HG03064 (cell line): ENCODE measurements at regions not wholly inside any gene's neighbourhood (a gene's known extent, or its start where the extent isn't known, plus 50 kb on each side); places are given as distances from the start of the nearest gene placed in this dataset.
"Not testable (repeated sequence)": the region's sequence is repeated elsewhere in the genome, so short reads cannot be mapped to it uniquely, and the experiment has no call there.

Source experiments
- ATAC-seq: cut with Tn5 transposase; IDR thresholded peaks from one replicate; pipeline ENCODE4 v1.9.1; 2021; ENCODE audit warnings: low read depth; ENCODE audit not compliant: unreplicated experiment

DNA sequence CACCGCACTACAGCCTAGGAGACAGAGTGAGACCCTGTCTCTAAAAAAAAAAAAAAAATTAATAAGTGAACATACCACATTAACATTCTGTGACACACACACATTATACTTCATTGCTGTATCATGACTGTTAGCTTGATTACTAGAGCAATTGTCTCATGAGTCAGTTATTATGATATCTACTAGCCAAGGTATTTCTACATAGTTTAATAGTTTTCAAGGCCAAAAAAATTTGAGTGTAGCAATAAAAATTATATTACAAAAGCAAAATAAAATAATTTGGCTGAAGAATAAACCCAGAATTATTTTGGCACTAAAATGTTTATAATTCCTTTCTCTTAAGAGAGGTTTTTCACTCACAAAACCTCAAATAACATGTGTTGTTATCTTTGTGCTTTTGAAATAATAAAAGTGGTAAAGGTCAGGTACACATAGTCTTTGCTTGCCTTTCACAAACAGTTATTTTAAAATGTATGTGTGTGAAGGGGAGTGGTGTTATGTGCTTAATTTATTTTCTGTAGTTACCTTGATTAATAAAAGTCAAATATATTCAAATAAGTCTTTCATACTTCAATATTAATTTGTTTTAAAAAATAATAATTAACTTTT lies 136.9 kb upstream of the SPOPL start:
- ATAC-seq = no peak

DNA sequence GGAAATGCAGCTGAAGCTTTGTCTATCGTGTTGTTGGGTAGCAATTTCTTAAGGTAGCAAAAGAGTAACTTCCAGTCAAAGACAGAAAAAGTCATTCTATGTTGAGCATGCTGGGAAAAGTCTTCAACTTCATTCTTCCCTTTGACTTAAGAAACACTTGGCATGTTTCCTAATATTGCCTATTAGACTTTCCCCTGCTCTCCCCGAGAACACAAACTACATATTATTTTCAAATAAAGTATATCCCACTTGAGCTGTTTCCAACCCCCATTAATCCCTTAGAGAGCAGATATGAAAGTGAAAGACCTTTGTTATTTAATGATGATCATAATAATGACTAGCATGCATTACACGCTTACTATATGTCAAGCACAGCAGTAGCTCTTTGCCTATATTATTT lies 136.0 kb upstream of the SPOPL start:
- no peak for ATAC-seq

DNA sequence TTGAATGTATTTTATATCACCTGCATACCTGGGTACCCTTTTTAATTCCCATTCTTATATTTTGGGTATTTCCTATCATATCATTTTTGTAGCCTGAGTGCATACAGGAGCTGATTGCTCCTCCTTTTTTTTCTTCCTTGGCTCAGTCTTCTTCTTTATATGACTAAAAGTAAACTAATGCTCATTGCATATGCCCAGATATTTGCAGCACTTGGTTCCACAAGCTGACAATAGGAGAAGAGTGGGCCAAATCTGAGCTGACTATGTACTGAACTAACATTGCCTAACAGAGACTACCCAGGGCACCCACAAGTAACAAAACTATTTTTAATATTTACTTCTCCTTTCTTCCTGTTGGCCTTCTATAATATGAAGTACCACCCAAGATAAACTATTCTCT lies 131.7 kb upstream of the SPOPL start:
- no peak for ATAC-seq

DNA sequence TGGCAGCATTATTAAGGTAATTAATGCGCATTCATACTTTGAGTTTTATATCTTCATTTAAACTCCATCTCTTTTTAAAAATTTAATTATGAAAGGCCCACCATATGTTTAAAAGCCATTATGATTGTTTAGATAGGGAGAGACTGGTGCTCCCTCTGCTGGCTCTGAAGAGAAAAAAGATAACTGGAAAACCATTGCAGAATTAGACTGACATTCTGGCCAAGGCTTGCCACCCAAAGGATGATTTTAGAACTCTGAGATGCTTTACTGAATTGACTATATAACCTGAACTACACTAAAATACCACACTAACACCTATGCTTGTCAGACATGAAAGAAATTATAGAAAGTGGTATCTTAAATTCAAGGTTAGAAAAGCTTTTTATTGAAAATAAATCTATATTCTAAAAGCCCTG lies 127.6 kb upstream of the SPOPL start:
- ATAC-seq = no peak

DNA sequence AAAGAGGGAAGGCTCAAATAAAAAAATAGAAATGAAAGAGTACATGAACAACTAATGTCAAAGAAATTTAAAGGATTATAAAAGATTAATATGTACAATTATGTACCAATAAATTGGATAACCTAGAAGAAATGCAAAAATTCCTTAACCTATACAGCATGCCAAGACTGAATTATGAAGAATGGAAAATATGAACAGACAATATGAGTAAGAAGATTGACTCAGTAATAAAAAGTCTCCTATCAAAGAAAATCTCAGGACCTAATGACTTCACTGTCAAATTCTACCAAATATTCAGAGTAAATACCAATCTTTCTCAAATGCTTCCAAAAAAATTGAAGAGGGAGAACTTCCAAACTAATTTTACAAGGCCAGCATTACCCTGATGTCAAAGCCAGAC lies 120.2 kb upstream of the SPOPL start:
- ATAC-seq = no peak

DNA sequence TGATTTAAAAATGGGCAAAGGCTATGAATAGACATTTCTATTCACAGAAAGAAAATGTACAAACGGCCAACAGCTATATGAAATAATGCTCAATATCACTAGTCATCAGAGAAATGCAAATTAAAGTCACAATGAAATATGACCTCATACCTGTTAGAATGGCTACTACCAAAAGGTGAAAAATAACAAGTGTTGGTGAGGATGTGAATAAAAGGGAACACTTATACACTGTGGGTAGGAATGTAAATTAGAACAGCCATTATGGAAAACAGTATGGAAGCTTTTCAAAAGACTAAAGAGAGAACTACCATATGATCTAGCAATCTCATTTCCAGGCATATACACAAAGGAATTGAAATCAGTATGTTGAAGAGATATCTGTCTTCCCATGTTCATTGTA lies 118.9 kb upstream of the SPOPL start:
- ATAC-seq = no peak

DNA sequence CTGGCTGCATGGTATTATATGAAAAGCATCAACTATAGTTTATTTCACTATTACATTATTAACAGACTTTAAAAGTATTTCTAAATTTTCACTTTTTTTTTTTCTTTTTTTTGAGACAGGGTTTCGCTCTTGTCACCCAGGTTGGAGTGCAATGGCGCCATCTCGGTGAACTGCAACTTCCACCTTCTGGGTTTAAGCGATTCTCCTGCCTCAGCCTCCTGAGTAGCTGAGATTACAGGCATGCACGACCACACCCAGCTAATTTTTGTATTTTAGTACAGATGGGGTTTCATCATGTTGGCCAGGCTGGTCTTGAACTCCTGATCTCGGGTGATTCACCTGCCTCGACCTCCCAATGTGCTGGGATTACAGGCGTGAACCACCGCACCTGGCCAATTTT lies 115.4 kb upstream of the SPOPL start:
- not testable (repeated sequence) for ATAC-seq

DNA sequence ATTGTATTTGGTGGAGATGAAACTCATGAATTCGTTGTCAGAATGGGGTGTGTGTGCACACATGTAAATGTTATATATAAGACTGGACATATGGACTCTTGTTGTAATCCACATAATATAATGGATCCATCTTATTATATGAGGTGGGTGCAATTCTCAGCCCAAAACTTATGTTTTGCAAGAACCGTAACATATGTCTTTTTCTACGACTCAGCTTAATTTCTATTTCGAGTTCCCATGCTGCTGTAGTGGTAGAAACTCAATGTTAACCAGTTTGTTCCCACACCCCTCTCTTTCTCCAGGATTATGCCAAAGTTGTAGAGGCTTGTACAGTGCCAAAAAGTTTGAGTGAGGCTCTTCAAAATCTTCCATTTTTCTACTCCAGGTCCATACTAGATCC lies 112.5 kb upstream of the SPOPL start:
- ATAC-seq = no peak

DNA sequence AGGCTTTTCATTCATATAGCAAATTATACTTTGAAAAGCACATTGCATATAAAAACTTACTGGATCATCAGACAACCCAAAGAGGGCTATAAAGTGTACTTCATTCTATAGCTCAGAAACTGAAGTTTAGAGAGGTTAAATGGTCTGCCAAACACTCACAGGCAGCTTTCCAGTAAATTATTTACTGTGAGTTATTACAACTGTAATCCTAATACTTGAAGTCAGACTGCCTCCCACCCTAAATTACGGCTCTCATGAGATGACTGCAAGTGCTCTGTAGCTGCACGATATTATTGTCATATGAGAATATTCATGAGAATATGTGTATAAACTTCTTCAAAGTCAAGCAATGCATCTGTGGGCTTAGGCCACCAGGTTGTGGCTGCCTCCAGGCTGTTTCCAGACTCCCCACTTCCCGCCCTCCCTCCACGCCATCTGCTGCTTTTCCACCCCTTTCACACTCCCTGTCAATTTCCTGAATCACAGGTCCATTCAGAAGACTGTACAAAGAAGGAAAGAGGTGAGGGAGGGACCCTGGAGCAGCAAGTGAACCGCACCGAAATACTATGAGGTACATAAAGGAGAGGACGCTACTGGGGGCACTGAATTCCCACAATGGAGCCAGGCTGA lies 111.1 kb upstream of the SPOPL start:
- ATAC-seq = no peak

DNA sequence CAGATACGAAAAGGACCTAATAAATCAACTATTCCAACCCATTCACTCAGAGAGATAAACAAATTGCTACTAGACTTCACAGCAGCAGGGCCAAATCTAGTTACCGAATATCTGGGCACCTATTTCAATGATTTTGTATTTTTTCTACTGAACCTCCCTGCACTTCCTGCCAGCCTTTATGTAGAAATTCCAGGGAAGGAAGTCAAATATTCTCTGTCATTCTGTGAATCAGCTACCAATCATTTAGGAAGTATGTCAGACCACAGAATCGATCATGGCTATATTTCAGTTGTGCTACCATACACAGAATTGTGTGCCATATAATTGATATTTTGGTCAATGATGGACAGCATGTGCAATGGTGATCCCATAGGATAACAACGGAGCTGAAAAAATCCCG lies 109.6 kb upstream of the SPOPL start:
- ATAC-seq = no peak

DNA sequence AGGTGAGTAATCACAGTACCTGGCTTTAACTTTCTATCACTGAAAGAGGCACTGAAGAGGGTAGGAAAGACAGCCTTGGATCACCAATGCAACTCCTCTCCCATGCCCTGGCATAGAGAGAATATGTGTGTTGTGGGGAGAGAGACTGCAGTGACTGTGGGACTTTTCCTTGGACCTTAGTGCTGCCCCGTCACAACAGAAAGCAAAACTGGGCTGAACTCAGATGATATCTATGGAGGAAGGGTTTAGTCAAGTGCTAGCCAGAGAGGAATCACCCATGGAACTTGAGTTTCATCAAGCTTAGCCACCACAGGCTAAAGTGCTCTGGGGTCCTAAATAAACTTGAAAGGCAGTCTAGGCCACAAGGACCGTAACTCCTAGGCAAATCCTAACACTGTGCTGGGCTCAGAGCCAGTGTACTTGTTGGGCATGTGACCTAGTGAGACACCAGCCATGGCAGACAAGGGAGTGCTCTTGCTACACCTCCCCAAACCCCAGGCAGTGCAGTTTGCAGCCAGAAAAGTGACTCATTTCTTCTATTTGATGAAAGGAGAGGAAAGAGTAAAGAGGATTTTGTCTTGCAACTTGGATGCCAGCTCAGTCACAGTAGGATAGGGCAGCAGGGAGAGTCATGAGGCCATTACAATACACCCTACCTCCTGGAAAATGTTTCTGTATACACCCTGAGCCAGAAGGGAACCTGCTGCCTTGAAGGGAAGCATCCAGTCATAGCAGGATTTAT lies 105.8 kb upstream of the SPOPL start:
- ATAC-seq = no peak

DNA sequence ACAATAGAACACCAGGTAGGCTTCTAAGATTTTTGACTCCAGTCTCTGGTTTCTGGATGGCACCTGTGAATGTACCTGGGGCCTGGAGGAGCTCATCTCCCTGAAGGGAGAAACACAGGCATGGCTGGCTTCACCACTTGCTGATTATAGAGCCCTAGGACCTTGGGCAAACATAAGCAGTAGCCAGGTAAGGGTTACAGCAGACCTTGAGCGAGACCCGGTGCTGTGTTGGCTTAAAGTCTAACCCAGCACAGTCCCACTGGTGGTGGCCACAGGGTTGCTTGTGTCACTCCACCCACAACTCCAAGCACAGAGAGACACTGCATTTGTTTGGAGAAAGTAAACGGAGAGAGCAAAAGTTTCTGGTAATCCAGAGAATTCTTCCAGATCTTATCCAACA lies 104.7 kb upstream of the SPOPL start:
- no peak for ATAC-seq

DNA sequence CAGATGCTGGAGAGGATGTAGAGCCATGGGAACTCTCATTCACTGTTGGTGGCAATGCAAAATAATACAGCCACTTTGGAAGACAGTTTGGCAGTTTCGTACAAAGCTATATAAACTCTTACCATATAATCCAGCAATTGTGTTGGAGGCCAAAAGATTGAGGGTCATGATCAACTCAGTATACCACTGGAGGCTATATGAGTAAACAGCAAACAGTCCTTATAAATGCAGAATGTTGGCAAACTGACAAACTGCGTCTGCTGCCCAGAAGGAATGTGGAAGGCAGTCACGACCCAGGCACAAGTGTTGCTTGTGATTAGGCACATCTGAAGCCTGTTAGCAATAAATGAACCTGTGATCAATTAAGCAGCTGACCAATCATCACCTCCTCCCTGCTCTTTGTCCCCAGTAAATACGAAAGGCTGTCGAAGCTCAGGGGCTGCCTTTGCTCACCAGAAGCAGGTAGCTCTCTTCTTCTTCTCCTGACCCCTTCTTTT lies 98.1 kb upstream of the SPOPL start:
- no peak for ATAC-seq

DNA sequence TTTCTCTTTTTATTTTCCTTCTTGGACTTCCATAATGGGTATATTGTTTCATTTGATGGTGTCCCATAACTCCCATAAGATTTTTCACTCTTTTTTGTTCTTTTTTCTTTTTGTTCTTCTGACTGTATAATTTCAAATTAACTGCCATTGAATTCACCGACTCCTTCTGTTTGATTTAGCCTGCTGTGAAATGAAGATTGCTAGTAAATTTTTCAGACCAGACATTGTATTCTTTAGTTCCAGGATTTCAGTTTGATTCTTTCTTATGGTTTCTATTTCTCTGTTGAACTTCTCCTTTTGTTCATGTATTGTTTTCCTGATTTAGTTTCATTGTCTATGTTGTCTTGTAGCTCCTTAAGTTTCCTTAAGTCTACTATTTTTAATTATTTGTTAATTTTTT lies 87.6 kb upstream of the SPOPL start:
- ATAC-seq = no peak

DNA sequence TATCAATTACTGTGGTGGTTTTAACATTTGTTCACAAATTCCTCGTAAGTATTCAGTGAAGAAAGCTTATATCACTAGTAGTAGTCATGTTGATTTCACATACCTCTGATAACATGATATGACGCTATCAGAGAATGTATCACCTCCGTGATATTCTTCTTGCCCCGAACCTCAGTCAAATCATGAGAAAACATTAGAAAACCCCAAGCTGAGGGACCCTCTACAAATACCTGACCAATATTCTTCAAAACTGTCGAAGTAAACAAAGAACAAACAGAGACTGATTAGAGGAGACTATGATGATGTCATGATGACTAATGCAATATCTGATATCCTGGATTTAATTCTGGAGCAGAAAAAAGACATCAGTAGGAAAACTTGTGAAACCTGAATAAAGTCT lies 85.6 kb upstream of the SPOPL start:
- ATAC-seq = no peak

DNA sequence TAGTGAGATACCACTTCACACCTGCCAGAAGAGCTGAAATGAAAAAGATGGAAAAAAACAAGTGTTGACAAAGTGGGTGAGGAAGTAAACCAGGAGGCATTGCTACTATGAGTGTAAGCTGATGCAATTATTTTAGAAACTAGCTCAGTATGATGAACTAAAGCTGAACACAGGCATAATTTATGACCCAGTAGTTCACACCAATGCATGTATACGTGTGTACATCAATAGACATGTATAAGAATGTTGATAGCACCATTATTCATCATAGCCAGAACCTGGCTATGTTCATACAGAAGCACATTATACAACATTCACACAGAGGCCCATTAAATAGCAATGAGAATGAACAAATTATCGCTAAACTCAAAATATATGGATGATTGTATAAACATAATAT lies 83.1 kb upstream of the SPOPL start:
- ATAC-seq = no peak

DNA sequence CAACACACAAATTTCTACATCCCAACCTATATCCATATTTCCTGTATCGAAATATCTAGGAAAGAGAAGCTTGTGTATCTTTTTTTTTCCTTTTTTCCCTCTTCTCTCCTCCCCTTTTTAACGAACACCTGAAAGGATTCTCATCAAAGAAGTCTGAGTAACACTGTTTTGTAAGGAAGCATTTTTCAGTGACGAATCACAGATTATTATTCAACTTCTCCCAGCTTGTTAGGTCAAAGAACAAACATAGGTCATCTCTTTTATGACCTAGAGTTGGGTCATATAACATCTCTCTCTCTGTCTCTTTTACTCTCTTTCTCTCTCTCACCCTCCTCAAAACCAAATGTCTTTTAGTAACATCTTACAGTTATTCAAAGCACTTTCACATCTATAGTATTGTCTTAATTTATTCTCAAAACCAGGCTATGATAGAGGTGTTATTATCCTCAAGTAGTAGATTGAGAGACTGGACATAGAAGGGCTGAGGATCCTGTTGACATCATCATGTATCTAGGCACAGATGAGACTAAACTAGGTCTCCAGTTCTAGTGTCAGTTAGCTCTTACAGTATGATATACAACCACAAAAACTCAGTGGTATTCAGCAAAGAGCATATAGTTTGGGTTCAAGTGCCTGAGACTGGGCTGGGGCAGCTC lies 80.1 kb upstream of the SPOPL start:
- no peak for ATAC-seq

DNA sequence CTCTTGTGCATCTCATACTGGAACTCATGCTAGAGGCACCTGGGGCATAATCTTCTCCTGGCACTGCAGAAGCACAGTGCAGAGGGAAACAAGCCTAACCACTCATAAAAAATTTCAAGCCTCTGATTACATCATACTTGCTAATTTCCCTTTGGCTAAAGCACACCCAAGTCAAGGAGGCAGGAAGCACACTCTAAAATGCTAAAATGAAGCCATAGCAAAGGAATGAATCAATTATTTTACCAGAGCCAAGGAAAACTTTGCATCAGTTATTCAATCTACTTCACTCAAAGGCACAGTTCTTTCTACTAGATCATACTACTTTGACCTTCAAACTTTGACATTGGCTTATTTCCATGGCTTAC lies 79.6 kb upstream of the SPOPL start:
- ATAC-seq = no peak

DNA sequence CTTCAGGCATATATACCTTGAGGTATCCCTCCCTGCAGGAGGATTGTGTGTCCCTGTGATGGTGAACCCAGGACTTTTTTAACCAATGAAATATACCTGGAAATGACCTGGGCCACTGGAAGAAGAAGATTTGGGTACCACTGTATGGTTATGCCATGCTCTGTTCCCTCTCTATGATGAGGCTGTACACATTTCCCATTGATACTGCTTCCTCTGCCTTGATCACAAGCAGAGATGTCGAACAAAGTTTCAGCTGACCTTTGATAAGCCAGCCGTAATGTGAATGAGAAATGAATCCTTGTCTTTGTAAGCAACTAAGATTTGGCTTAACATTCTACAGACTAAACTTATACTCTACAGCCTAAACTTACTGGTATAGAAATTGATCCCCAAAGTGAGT lies 78.4 kb upstream of the SPOPL start:
- no peak for ATAC-seq

DNA sequence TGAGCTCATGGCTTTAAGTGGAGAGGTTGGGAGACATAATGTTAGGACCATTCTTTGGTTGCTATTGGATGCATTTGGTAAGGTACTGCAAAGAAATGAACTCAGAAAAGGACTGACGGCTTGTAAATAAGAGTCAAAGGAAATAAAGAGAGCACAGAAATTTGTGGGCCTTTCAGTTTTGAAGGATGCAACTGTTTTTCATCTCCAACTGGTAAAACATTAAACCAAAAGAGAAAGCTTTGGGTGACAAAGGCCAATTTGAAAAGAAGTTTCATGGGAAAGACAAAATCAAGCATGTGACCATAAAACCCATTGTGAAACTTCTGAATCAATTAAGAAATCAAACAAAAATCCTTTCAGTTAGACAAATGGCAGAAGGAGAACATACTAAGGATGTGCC lies 77.8 kb upstream of the SPOPL start:
- ATAC-seq = no peak

DNA sequence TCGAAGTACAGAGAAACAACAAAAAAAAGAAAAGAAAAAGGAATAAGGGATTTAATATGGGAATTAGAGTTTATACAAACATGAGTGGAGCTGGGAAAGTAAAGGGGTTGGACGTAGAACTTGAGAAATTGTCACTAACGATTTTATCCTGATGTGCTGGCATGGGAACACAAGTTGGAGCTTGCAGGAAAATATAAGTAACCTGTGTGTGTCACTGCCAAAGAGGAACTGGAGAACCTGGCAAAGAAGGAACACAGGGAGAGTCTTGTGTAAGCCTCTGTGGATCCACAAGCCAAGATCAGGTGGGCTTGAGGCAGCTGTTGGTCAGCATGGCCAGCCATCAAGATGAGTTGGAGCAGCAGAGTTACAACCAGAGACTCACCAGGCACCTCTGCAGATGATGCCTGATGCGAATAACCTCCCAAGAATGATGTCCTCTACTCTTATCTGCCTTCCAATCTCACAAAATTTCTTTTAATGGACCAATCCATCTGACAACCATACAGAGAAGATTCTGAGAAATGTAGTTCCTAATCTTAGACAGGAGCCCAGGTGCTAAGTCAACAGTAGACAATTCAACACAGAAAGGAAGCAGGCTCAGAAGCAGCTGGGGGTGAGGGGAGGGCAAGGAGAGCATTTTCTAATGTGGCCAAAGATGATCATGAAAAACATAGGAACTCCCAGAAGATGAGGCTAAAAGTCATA lies 77.0 kb upstream of the SPOPL start:
- no peak for ATAC-seq
